Stimulated activated CD4-positive, alpha-beta T cell treated with anti-CD3 and anti-CD28 coated beads, Interleukin-12 subunit alpha, Interleukin-12 subunit beta, amount 100 ng/mL, for 48 hours (primary cell): ENCODE measurements at regions not wholly inside any gene's neighbourhood (a gene's known extent, or its start where the extent isn't known, plus 50 kb on each side); places are given as distances from the start of the nearest gene placed in this dataset.

Experiments used
- DNase-seq, 3 donors: peaks; one replicate each; pipeline ENCODE4 v3.0.0-alpha.2; 2020; ENCODE audit warnings: low read depth in 2 of 3, low spot score in 1 of 3

- DNase-seq: no peak
These were observed 592.6 kb upstream of the HS6ST1 start for GRCh38 chr2:128911276-128911675.

- DNase-seq: no peak
These were observed 595.7 kb upstream of the HS6ST1 start for GRCh38 chr2:128914320-128914719.

GRCh38 chr2:128921751-128922150 is 603.1 kb upstream of the HS6ST1 start:
- no peak for DNase-seq

DNA sequence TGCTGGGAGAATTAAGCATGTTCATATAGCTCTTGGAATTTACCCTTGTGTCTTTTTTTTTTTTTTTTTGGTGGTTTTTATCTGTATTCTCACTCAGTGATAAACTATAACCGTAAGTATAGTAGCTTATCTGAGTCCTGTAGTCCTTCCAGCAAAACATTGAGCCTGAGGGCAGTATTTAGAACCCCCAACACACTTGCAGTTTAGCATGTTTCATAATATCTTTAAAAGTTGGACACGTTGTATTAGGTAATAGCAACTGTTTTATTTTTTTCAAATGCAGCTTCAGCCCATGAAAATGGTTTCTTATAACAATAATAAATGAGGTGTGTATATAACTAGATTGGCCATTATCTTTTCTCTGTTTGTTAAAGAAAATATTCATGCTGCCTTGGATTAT is 603.5 kb upstream of the HS6ST1 start:
- DNase-seq: no peak

DNA sequence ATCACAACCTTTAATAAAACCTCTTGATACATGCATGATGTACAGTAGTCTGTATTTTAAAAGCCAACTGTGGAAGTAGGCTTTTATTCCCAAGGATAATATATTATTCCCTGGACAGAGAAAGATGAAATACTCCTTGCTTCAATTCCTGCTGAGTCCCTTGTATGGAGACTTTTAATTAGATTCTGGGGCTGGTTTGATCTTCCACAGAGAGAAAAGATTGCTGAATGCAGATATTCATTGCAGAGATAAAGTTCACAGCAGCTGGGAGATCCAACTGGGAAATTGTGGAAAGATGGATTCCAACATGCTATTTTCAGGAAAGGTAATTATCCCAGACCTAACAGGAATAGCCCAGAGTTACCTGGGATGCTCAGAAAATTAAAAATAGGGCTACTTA is 607.0 kb upstream of the HS6ST1 start:
- no peak for DNase-seq

DNA sequence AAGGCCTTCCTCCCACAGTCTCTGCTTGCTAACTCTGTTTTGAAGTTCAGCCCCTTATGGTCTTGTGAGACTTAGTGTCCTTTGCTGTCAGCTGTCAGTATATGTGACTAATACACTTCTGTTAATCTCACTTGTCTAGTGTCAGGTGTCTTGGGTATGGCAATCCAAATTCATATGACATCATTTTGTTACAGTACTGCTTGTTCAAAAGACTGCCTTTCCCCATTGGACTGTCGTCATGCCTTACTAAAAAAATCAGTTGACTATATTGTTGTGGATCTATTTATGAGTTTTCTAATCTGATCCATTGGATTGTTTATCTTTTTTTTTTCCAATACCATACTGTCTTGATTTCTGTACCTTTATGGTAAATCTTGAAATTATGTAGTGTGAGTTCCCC is 611.4 kb upstream of the HS6ST1 start:
- DNase-seq: no peak

GRCh38 chr2:128940378-128940777 is 621.7 kb upstream of the HS6ST1 start:
- DNase-seq: no peak

GRCh38 chr2:128941751-128942150 is 623.1 kb upstream of the HS6ST1 start:
- no peak for DNase-seq

DNA sequence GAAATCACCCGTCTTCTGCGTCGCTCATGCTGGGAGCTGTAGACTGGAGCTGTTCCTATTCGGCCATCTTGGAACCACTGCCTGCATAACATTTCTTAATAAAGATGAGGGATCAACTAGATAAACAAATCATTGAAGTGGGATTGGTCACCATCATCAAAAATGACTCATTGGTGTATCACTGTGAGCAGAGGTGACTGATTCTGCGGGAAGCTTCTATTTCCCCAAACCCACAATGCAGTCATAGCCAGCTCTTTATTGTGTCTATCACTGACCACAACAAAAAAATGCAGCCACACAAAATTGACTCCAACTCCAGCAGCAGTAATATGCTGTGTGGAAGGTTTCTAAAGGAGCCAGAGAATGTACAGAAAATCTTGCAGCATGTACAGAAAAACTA is 630.7 kb upstream of the HS6ST1 start:
- no peak for DNase-seq

DNA sequence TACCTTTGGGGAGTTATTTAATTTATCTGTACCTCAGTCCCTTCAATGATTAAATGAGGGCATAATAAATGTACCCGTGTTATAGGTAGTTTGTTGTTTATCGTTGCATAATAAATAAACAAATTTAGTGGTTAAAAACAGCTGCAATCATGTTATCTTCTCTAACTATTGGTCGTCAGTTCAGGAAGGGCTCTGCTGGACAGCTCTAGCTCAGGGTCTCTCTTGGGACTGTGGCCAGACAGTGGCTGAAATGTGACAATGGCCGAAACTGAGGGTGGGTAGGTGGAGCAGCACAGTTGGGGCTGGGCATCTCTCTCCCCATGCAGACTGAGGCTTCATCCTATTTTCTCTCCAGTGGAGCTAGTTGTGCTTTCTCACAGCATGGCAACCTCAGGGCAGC is 632.1 kb upstream of the HS6ST1 start:
- no peak for DNase-seq

DNA sequence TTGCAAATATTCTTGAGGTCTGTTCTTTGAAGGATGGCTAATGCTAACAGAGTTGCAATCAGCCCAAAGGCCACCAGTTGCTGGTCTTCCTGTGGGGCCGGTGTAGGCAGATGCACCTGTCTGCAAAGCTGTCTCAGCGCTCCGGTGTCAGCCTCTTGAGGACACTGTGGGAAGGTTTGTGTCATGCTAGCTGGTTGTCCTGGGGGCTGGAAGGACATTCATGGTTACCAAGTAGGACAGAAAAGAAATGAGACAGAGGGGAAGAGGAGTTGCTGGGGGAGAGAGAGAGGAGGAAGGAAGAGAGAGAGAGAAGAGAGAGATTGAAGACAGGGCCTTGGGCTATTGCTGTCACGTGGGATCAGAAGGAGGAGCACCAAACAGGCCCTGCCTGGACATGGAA is 639.6 kb upstream of the HS6ST1 start:
- no peak for DNase-seq

DNA sequence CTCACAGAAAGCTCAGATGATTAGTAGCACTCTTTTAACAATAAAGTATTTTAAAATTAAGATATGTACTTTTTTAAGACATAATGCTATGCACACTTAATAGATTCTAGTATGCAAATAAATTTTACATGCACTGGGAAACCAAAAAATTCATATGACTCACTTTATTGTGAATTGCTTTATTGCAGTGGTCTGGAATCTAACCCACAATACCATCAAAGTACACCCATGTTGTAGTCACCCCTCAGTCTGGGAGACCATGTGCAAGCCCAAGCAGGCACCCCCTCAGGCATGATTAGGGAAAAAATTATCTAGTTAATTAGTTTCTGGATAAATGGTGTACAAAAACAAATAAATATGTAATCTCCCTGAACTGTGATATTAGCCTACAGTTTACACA is 649.0 kb upstream of the HS6ST1 start:
- no peak for DNase-seq

GRCh38 chr2:128969374-128969773 is 650.7 kb upstream of the HS6ST1 start:
- DNase-seq: no peak

GRCh38 chr2:128970332-128971116 is 651.9 kb upstream of the HS6ST1 start:
- no peak for DNase-seq

- DNase-seq: no peak
These were observed 654.9 kb upstream of the HS6ST1 start for GRCh38 chr2:128973566-128973965.

DNA sequence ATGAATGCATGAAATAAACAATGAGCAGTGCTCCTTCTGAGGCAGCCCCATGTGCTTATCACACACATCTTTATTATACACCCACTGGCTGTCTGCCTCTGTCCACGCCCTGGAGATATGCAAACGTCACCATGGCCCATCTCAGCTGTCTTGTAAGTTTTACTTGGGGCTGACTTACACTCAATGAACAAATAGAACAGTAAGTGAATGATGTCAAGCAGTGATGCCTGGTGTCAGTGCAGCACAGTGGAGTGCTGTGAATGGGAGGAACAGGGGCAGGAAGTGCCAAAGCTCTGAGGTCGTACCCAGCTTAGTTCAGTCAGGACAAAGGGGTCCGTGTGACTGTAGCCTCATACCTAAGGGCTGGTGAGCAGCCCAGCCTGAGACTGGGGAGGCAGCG is 659.5 kb upstream of the HS6ST1 start:
- DNase-seq: no peak

DNA sequence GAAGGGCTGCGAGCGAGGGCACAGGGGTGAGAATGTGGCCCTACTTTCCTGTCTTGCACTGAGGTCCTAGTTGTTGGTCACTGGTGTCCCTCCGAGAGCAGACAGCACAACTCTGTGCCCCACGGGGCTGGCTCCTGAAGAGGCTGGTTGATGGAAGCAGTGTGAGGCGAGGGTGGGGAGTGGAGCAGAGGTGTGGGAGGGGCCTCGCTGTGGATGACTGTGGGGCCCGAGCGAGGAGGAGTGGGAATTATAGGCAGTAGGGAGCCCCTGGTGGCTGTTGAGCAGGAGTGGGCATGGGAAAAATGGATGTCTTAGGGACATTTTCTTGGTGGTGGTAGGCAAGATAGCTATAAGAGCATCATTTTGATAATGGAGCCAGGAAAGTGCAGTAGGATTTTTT is 660.5 kb upstream of the HS6ST1 start:
- DNase-seq: no peak

GRCh38 chr2:128980475-128980874 is 661.8 kb upstream of the HS6ST1 start:
- no peak for DNase-seq

GRCh38 chr2:128981353-128981752 is 662.7 kb upstream of the HS6ST1 start:
- no peak for DNase-seq

- no peak for DNase-seq
These were observed 663.3 kb upstream of the HS6ST1 start for GRCh38 chr2:128982001-128982400.

DNA sequence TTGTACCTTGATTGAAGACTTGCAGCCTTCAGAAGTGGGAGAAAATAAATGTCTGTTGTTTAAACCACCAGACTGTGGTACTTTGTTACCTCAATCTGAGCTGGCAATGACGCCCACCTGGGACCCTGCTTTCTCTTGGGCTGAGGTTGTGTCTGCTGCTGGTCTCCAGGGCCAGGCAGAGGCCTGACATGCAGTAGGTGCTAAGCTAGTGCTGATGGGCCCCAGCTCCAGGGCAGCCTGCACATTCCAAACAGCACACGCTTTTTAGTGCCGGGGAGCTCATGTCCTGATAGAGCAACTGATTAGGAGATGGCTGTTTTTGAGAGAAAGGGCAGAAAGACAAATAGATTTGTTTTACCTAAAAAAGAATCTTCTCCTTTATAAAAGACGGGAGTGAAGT is 664.0 kb upstream of the HS6ST1 start:
- no peak for DNase-seq

GRCh38 chr2:128983094-128983493 is 664.4 kb upstream of the HS6ST1 start:
- DNase-seq: no peak

DNA sequence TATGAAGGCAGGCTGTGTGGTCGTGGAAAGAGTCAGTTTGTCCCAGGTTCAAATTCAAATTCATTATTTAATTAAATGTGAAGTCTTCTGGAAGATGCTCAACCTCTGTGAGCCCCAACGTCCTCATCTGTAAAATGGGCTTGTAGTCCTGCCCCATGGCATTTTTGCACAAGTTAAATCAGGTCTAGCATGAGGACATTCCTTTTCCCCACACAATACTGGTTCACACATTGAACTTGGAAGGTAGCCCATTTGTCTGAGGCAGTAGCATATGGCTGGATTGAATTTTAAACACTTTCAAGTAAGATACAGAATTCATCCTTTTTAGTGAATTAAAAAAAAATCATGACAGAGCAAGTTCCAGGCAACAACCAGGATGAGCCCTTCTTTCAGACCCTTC is 665.4 kb upstream of the HS6ST1 start:
- no peak for DNase-seq
